Neuronal stem cell (in vitro differentiated cells): ENCODE measurements at regions not wholly inside any gene's neighbourhood (a gene's known extent, or its start where the extent isn't known, plus 50 kb on each side); places are given as distances from the start of the nearest gene placed in this dataset.
"Not testable (repeated sequence)": the region's sequence is repeated elsewhere in the genome, so short reads cannot be mapped to it uniquely, and the experiment has no call there.

Experiments
- DNase-seq: peaks from one replicate; pipeline ENCODE4 v3.0.0-alpha.2; 2013; ENCODE audit warnings: low spot score
- H2AFZ ChIP-seq: one replicate; pipeline ENCODE4 v1.6.1; 2013; ENCODE audit warnings: mild to moderate bottlenecking, low read length, inconsistent platforms
- H2AK5ac ChIP-seq: 2 replicates; pipeline ENCODE4 v1.6.1; 2013; ENCODE audit warnings: low read depth, mild to moderate bottlenecking, inconsistent platforms, low read length, moderate library complexity, mixed read lengths
- H2BK120ac ChIP-seq: 2 replicates; pipeline ENCODE4 v1.6.1; 2013; ENCODE audit warnings: low read depth, mild to moderate bottlenecking, inconsistent platforms, low read length, moderate library complexity, mixed read lengths
- H2BK12ac ChIP-seq: one replicate; pipeline ENCODE4 v1.6.1; 2013; ENCODE audit warnings: low read length, inconsistent platforms
- H2BK15ac ChIP-seq: 2 replicates; pipeline ENCODE4 v1.6.1; 2013; ENCODE audit warnings: mild to moderate bottlenecking, low read length, inconsistent platforms, mixed read lengths
- H2BK5ac ChIP-seq: one replicate; pipeline ENCODE4 v1.6.1; 2013; ENCODE audit warnings: inconsistent platforms, mild to moderate bottlenecking, low read length, moderate library complexity
- H3K14ac ChIP-seq: one replicate; pipeline ENCODE4 v1.6.1; 2013; ENCODE audit warnings: low read length, inconsistent platforms
- H3K18ac ChIP-seq: 2 replicates; pipeline ENCODE4 v1.6.1; 2013; ENCODE audit warnings: low read length, inconsistent platforms
- H3K23ac ChIP-seq: 2 replicates; pipeline ENCODE4 v1.6.1; 2013; ENCODE audit warnings: low read depth, mild to moderate bottlenecking, mixed read lengths, low read length, inconsistent platforms; ENCODE audit not compliant: poor library complexity
- H3K27ac ChIP-seq: replicated peaks from 3 replicates; pipeline ENCODE4 v1.5.1; 2013; ENCODE audit warnings: low read length, inconsistent platforms
- H3K27me3 ChIP-seq, 3 experiments: 2 replicates each; pipeline ENCODE4 v1.6.1; 2013; ENCODE audit warnings: low read length in 3 of 3, mild to moderate bottlenecking in 2 of 3, inconsistent platforms in 1 of 3, low read depth in 1 of 3, mixed read lengths in 1 of 3, moderate library complexity in 1 of 3; ENCODE audit not compliant: control insufficient read depth in 3 of 3, insufficient read depth in 3 of 3
- H3K36me3 ChIP-seq, 2 donors: replicated peaks in 1 of 2; 2 replicates each; pipeline ENCODE4 v1.6.1; 2013; ENCODE audit warnings: low read length in 2 of 2; ENCODE audit not compliant: control insufficient read depth in 2 of 2, insufficient read depth in 2 of 2
- H3K4ac ChIP-seq: 2 replicates; pipeline ENCODE4 v1.6.1; 2013; ENCODE audit warnings: inconsistent platforms, mild to moderate bottlenecking, low read length, moderate library complexity
- H3K4me1 ChIP-seq, 2 donors: 1 replicate in 1 of 2; 2 replicates in 1 of 2; pipeline ENCODE4 v1.6.1; 2013; ENCODE audit warnings: low read length in 2 of 2, low read depth in 1 of 2; ENCODE audit not compliant: control insufficient read depth in 2 of 2, insufficient read depth in 1 of 2
- H3K4me2 ChIP-seq: one replicate; pipeline ENCODE4 v1.6.1; 2013; ENCODE audit warnings: mild to moderate bottlenecking, low read length, inconsistent platforms; ENCODE audit not compliant: insufficient read depth, poor library complexity, severe bottlenecking
- H3K4me3 ChIP-seq, 2 donors: 2 replicates each; pipeline ENCODE4 v1.5.1; 2013; ENCODE audit warnings: low read length in 2 of 2, mild to moderate bottlenecking in 2 of 2, inconsistent platforms in 1 of 2, moderate library complexity in 1 of 2
- H3K79me1 ChIP-seq: one replicate; pipeline ENCODE4 v1.6.1; 2013; ENCODE audit warnings: low read depth, mild to moderate bottlenecking, inconsistent platforms, low read length, moderate library complexity
- H3K9ac ChIP-seq: one replicate; pipeline ENCODE4 v1.6.1; 2013; ENCODE audit warnings: mild to moderate bottlenecking, low read depth, low read length, inconsistent platforms; ENCODE audit not compliant: poor library complexity
- H3K9me3 ChIP-seq, 2 donors: replicated peaks in 1 of 2; 2 replicates each; pipeline versions ENCODE3 to v1.6.1; 2013; ENCODE audit warnings: low read length in 2 of 2, mild to moderate bottlenecking in 2 of 2, inconsistent platforms in 1 of 2, low read depth in 1 of 2, mixed read lengths in 1 of 2, moderate library complexity in 1 of 2; ENCODE audit not compliant: control insufficient read depth in 2 of 2, insufficient read depth in 1 of 2
- H4K8ac ChIP-seq: one replicate; pipeline ENCODE4 v1.6.1; 2013; ENCODE audit warnings: low read depth, mild to moderate bottlenecking, inconsistent platforms, low read length, moderate library complexity
- H4K91ac ChIP-seq: one replicate; pipeline ENCODE4 v1.6.1; 2013; ENCODE audit warnings: low read length, low read depth, mild to moderate bottlenecking, inconsistent platforms; ENCODE audit not compliant: poor library complexity
- WGBS, 2 donors: extraction: QIAGEN DNeasy Blood & Tissue Kit; methylation state at CpG; one replicate each; pipeline ENCODE4 v1.1.7; 2013; ENCODE audit warnings: missing lambda C conversion rate in 2 of 2, mixed read lengths in 1 of 2; ENCODE audit not compliant: insufficient read length in 2 of 2, insufficient replicate concordance in 1 of 2; ENCODE audit errors: extremely low coverage in 2 of 2; 5-methylcytosine and 5-hydroxymethylcytosine counted together

GRCh38 chr14:30272848-30273832 is 285.8 kb upstream of the G2E3 start:
- no CpG with 5 or more reads among the region's 14 CpGs for WGBS, 2 donors
- Histone ChIP-seq H2BK12ac (no peak overlapping the region), H3K4me3 (no peak overlapping the region)

GRCh38 chr14:30275604-30276003 is 283.4 kb upstream of the G2E3 start:
- H2AFZ ChIP-seq, result no peak overlapping the region
- no CpG with 5 or more reads among the region's 3 CpGs for WGBS, 2 donors

More at GRCh38 chr14:30272848-30273832, 285.8 kb upstream of the G2E3 start:
- peaks cover 0 to 9% (median 0%) of the 10 kb centered on the region in 3 experiments for H3K27me3 ChIP-seq
- H4K91ac ChIP-seq, result no peak overlapping the region
- H4K8ac ChIP-seq, result no peak overlapping the region
- H3K4me2 ChIP-seq, result no peak overlapping the region
- no peaks in the 10 kb centered on the region for H3K79me1 ChIP-seq
- H3K36me3 ChIP-seq, result no peaks in the 10 kb centered on the region
- no peak overlapping the region for H3K14ac ChIP-seq
- no peak overlapping the region for H3K9ac ChIP-seq
- no peak overlapping the region for H3K23ac ChIP-seq
- no peak overlapping the region for H2AK5ac ChIP-seq
- no peak overlapping the region for H2AFZ ChIP-seq
- peaks cover 3 to 14% of the 10 kb centered on the region in 2 donors for H3K4me1 ChIP-seq
- H3K27ac ChIP-seq, result peak overlapping the region; percentile 66
- no peak overlapping the region for H3K4ac ChIP-seq
- H2BK15ac ChIP-seq, result no peak overlapping the region
- H3K18ac ChIP-seq, result no peak overlapping the region
- no peak overlapping the region for H2BK120ac ChIP-seq
- peak; percentile 14 for DNase-seq
- H3K9me3 ChIP-seq, result no peaks in the 10 kb centered on the region
- H2BK5ac ChIP-seq, result no peak overlapping the region

DNA sequence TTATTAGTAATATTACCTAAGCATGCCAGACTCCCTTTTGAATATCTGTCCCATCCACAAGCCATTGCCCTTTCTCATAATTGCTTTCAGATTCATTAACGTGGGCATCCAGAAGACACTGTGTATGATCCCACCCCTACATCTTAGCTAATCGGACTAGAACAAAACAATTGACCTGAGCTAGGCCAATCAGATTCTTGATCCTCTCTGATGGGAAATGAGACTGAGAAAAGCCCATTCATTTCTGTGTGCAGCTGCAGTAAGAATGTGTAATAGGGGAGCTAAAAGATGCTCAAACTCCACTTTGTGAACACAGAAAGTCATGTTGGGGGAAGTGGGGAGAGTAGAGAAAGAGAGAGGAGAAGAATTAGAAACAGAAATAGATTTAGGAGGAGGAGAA is 281.7 kb upstream of the G2E3 start:
- Histone ChIP-seq H3K79me1 (no peaks in the 10 kb centered on the region), H3K4me2 (no peak overlapping the region), H4K91ac (no peak overlapping the region), H2BK12ac (no peak overlapping the region), H3K27ac (no peak overlapping the region), H3K4me3 (no peak overlapping the region), H4K8ac (no peak overlapping the region), H2AFZ (no peak overlapping the region), H2BK15ac (no peak overlapping the region), H3K27me3 (peaks cover 0 to 9% (median 0%) of the 10 kb centered on the region in 3 experiments), H2AK5ac (no peak overlapping the region), H3K9me3 (no peaks in the 10 kb centered on the region), H3K4me1 (peaks cover 3 to 4% of the 10 kb centered on the region in 2 donors), H3K9ac (no peak overlapping the region), H3K23ac (no peak overlapping the region), H2BK120ac (no peak overlapping the region), H3K18ac (no peak overlapping the region), H3K4ac (no peak overlapping the region), H3K36me3 (no peaks in the 10 kb centered on the region), H2BK5ac (no peak overlapping the region), H3K14ac (no peak overlapping the region)
- DNase-seq, result no peak
- no CpG with 5 or more reads among the region's 2 CpGs for WGBS, 2 donors

More at GRCh38 chr14:30275604-30276003, 283.4 kb upstream of the G2E3 start:
- Histone ChIP-seq H3K23ac (no peak overlapping the region), H4K8ac (no peak overlapping the region), H2BK120ac (no peak overlapping the region), H3K4me1 (peaks cover 3 to 9% of the 10 kb centered on the region in 2 donors), H3K4me3 (no peak overlapping the region), H3K9me3 (no peaks in the 10 kb centered on the region), H3K18ac (no peak overlapping the region), H2BK5ac (no peak overlapping the region), H2BK12ac (no peak overlapping the region), H2AK5ac (no peak overlapping the region), H3K9ac (no peak overlapping the region), H3K27me3 (peaks cover 0 to 9% (median 0%) of the 10 kb centered on the region in 3 experiments), H3K4ac (no peak overlapping the region), H2BK15ac (no peak overlapping the region), H4K91ac (no peak overlapping the region), H3K27ac (no peak overlapping the region), H3K36me3 (no peaks in the 10 kb centered on the region), H3K14ac (no peak overlapping the region), H3K4me2 (no peak overlapping the region), H3K79me1 (no peaks in the 10 kb centered on the region)
- DNase-seq, result no peak

DNA sequence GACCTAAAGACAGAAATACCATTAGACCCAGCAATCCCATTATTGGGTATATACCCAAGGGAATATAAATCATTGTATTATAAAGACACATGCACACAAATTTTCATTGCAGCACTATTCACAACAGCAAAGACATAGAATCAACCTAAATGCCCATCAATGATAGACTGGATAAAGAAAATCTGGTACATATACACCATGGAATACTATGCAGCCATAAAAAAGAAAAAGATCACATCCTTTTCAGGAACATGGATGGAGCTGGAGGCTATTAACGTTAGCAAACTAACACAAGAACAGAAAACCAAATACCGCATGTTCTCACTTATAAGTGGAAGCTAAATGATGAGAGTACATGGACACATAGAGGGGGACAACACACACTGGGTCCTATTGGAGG is 280.1 kb upstream of the G2E3 start:
- WGBS, 2 donors, result no CpG with 5 or more reads among the region's 2 CpGs
- not testable (repeated sequence) for H4K8ac ChIP-seq, H3K27me3 ChIP-seq

More for the DNA sequence above, 280.1 kb upstream of the G2E3 start:
- H3K14ac ChIP-seq, H2BK5ac ChIP-seq, H4K91ac ChIP-seq, H3K4me1 ChIP-seq, H2AFZ ChIP-seq, H3K23ac ChIP-seq, H3K4ac ChIP-seq, H3K4me2 ChIP-seq, H3K36me3 ChIP-seq, H3K4me3 ChIP-seq, H3K79me1 ChIP-seq, DNase-seq, H2AK5ac ChIP-seq, H3K9ac ChIP-seq, H2BK15ac ChIP-seq, H2BK120ac ChIP-seq, H2BK12ac ChIP-seq, H3K27ac ChIP-seq, H3K18ac ChIP-seq, H3K9me3 ChIP-seq: not testable (repeated sequence)
